GM21390 (cell line): ENCODE measurements at regions not wholly inside any gene's neighbourhood (a gene's known extent, or its start where the extent isn't known, plus 50 kb on each side); places are given as distances from the start of the nearest gene placed in this dataset.
"Not testable (repeated sequence)": the region's sequence is repeated elsewhere in the genome, so short reads cannot be mapped to it uniquely, and the experiment has no call there.

ENCODE experiments used
- ATAC-seq: cut with Tn5 transposase; IDR thresholded peaks from one replicate; pipeline ENCODE4 v1.9.1; 2021; ENCODE audit not compliant: unreplicated experiment

DNA sequence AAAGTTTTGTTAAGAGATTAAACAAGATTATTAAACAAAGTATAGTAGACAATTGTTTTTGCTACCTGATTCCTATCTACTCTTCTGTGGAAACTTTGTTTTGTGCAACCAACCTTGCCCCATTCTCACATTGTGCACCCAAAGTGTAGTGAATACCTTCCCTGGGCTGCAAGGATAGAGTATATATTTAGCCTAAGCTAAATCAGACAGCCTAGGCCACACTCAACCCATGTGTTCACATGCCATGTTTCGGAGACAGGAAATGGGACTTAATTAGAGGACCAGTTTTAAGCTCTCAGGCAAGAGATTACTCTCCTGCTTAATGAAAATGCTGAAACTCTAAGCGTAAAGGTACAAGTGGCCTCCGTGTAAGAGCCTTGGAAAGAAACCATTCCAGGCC is 734.9 kb upstream of the USP15 start:
- ATAC-seq: no peak

- ATAC-seq: no peak
Observed at GRCh38 chr12:61530456-61530855, 729.7 kb upstream of the USP15 start.

- no peak for ATAC-seq
Observed at GRCh38 chr12:61531195-61531594, 729.0 kb upstream of the USP15 start.

GRCh38 chr12:61536117-61536516 is 724.1 kb upstream of the USP15 start:
- ATAC-seq: no peak

- ATAC-seq: no peak
Observed at GRCh38 chr12:61536525-61536924, 723.7 kb upstream of the USP15 start.

GRCh38 chr12:61538951-61539350 is 721.3 kb upstream of the USP15 start:
- ATAC-seq: no peak

GRCh38 chr12:61542551-61542950 is 717.7 kb upstream of the USP15 start:
- no peak for ATAC-seq

GRCh38 chr12:61546296-61546695 is 713.9 kb upstream of the USP15 start:
- ATAC-seq: no peak

DNA sequence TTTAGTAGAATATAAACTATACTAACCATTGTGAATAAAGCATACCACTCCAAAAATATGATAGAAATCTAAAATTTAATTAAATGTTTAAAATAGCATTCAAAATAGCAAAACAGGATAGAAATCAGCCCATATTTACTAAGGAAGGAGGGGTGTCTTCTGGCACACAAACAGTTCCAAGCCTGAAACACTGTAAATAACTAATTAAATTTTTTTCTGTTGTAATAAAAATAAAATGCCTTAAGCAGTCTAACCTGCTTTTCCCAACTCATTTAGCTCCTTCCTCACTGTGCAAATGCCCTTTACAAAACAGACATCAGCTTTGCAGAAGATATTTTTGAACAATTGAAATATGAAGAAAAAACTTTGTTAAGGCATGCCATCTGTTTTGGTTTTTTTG is 707.1 kb upstream of the USP15 start:
- ATAC-seq: no peak

GRCh38 chr12:61554268-61555008 is 705.8 kb upstream of the USP15 start:
- no peak for ATAC-seq

DNA sequence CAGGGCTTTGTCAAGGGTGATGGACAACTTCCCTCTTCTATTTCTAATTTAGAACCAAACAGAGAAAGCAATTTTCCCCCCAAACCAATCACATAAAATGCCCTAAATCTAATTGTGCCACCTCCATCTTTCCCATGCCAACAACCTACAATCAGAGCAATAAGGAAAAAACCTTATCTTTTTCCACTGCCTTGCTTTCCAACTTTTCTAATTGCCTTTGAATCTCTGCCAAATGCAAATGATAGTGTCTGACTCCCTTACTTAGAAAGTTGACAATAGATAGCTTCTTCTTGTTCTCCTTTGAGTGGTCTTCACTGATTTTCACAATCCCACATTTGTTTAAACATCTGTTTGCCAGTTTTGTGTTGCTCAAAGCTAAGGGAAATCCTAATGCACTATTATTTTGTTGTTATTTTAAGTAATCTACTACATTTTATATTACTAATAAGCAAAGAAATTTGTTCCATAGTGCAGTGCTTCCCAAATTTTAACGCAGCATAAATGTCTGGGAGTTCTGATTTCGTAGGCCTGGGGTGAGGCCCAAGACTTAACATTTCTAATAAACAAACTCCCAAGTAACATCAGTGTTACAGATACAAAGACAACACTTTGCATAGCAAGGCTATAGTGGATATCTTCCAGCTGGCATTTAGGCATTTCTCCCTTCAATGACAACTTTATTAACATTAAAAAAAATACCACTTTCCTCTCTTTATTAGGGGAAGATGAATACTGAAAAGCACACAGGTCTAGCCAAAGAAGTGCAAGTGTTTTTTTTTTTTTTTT is 696.3 kb upstream of the USP15 start:
- no peak for ATAC-seq

DNA sequence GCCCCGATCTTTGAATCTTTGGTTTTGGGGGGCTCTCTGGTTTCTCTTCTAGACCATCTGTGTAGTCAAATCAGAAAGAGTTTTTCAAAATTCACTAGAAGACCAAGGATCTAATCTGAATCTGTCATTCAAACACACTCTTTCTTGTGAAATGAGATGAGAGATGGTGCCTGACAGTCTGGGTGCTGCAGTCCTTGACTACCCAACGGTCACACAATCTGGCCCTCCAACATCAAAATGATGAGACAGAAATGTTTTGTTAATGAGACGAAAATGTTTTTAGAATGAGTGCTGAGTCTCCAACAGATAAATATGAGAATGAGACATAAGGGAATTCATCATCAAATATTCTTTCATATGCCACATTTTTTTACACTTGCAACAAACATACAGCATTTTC is 695.7 kb upstream of the USP15 start:
- no peak for ATAC-seq

GRCh38 chr12:61566183-61566582 is 694.0 kb upstream of the USP15 start:
- no peak for ATAC-seq

- ATAC-seq: no peak
Observed at GRCh38 chr12:61574339-61574738, 685.9 kb upstream of the USP15 start.

DNA sequence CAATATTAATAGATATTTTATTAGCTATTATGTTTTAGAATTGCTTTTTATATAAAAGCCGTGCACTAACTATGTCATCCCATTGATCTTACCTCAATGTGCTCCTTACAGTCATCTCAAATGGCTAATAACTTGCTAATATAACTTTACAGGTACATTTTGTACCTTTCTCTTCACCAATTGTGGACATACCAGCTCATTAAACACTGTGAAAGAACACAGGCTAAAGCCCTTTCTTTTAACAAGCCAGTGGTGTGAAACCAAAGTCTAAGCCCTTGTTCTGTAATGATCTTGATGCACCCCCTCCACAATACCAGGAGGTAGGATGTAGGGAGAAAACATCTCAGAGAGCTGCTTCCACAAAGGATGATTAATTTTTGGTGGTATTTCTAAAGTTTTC is 675.3 kb upstream of the USP15 start:
- ATAC-seq: no peak

DNA sequence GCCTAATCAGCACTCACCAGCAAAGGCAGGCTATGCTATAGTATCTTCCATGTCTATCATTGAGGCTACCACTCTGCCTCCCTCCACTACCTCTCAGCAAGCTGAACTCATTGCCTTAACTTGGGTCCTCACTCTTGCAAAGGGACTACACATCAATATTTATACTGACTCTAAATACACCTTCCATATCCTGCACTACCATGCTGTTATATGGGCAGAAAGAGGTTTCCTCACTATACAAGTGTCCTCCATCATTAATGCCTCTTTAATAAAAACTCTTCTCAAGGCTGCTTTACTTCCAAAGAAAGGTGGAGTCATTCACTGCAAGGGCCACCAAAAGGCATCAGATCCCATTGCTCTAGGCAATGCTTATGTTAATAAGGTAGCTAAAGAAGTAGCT is 669.3 kb upstream of the USP15 start:
- not testable (repeated sequence) for ATAC-seq

GRCh38 chr12:61610143-61610542 is 650.1 kb upstream of the USP15 start:
- no peak for ATAC-seq

- no peak for ATAC-seq
Observed at GRCh38 chr12:61629702-61630101, 630.5 kb upstream of the USP15 start.

DNA sequence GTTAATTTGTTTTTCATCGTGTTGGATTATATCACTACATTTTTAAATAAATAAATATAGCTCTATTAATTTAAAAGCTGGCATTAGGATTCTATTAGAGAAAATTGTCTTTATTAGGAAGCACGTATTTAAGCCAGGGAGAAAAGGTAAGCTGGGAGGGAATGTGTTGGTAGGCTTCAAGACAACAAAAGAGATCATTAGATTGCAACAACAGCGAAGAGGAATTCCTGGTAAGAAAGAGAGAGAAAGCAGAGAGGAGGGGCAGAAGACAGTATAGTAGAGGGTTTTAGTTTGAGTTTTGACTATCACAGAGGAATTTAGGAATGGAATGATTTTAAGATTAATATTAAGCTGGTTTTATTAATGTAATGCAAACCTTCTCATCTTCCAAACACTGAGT is 613.6 kb upstream of the USP15 start:
- no peak for ATAC-seq

DNA sequence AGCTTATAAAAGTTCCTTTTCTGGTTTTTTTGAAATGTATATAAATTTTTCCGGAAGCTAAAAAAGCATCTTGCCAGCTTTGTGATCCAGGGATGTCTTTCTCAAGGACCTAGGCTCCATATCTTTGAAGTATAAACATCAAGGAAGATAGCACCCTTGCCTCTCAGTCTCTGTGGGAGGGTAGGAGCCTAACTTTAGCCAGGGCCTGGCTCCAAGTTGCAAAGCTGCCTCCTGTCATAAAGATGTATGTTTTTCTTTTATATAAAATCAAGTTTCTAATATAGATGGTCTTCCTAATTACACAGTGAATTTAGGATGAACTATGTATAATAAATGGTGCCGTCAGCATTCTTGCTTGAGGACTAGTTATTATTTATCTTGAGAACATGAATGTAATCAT is 612.6 kb upstream of the USP15 start:
- ATAC-seq: no peak

DNA sequence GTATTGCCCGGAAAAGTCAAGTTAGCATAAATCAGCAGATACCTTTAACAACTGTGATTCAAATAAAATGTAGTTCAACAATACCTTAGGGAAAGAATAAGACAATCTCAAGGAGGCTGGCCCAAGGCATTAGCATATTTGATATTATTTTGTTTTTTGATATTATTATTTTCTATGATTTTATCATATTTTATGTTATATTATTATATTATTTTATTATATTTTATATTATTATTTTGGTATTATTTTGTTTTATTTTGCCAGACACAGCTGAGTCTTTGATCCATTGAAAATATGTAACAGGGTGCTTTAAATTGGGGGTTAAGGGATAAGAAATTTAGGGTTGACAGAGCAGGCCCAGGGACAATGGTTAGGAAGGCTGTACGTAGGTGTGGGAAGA is 607.9 kb upstream of the USP15 start:
- ATAC-seq: no peak

GRCh38 chr12:61654698-61655097 is 605.5 kb upstream of the USP15 start:
- no peak for ATAC-seq

GRCh38 chr12:61655241-61655640 is 605.0 kb upstream of the USP15 start:
- ATAC-seq: no peak
